ENCODE measurements at regions not wholly inside any gene's neighbourhood (a gene's known extent, or its start where the extent isn't known, plus 50 kb on each side); places are given as distances from the start of the nearest gene placed in this dataset.

GRCh38 chr5:105689596-105689995 lies 1981.1 kb downstream of the EFNA5 start:
- Histone ChIP-seq H3K27ac (no peak overlapping the region), H3K9me3 (peaks cover 0 to 7% (median 0%) of the 10 kb centered on the region in 12 donors), H3K36me3 (no peaks in the 10 kb centered on the region), H3K27me3 (no peaks in the 10 kb centered on the region), H3K4me1 (no peaks in the 10 kb centered on the region), H3K4me3 (no peak overlapping the region)
- intact Hi-C loops (cut with DNase I), result no loop called here
- no peak for ATAC-seq
- TF ChIP-seq POLR2A (IDR thresholded peaks at IDR 0.05), result no peak
- no peak for TF ChIP-seq CTCF (IDR thresholded peaks at IDR 0.05)
- 93 to 96% (median 95%) methylated on average over 3 of the region's 3 CpGs for WGBS, 4 donors
- no peak for DNase-seq

- no peak overlapping the region for H3K27ac ChIP-seq
- no peak for ATAC-seq
- WGBS, 4 donors, result 65 to 76% (median 71%) methylated on average over 3 to 4 of the region's 4 CpGs
Observed at GRCh38 chr5:105688227-105688792, 1982.4 kb downstream of the EFNA5 start.

DNA sequence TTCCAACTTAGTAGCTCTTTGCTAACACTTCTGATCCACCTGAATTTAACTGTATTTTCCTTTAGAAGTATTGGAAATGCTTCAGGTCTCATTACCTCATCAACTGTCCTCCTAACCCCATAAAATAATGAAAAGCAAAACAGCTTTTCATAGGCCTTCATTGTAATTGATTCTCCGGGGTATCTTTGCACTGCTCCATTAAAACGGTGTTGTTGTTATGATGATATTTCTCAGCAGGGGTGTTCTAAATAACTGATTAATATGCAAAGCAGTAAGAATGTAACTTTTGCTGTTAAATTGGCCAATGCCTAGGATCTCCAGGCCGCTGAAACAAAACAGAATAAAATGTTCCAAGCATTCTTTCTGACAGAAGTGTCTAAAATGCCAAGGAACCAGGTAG lies 1983.2 kb downstream of the EFNA5 start:
- no peaks in the 10 kb centered on the region for H3K36me3 ChIP-seq
- TF ChIP-seq POLR2A (IDR thresholded peaks at IDR 0.05), result no peak
- no peak for TF ChIP-seq CTCF (IDR thresholded peaks at IDR 0.05)
- no peak for ATAC-seq
- intact Hi-C loops (cut with DNase I), result no loop called here
- no peaks in the 10 kb centered on the region for H3K9me3 ChIP-seq
- no peak for DNase-seq
- no peaks in the 10 kb centered on the region for H3K4me1 ChIP-seq
- H3K27me3 ChIP-seq, result no peaks in the 10 kb centered on the region
- WGBS, 4 donors, result 48 to 71% (median 52%) methylated on average over 3 of the region's 3 CpGs
- no peak overlapping the region for H3K27ac ChIP-seq
- H3K4me3 ChIP-seq, result no peak overlapping the region

More at GRCh38 chr5:105688227-105688792, 1982.4 kb downstream of the EFNA5 start:
- H3K4me1 ChIP-seq, result no peaks in the 10 kb centered on the region
- no peaks in the 10 kb centered on the region for H3K27me3 ChIP-seq
- intact Hi-C loops (cut with DNase I), result no loop called here
- no peaks in the 10 kb centered on the region for H3K36me3 ChIP-seq
- H3K9me3 ChIP-seq, result peaks cover 0 to 6% (median 0%) of the 10 kb centered on the region in 12 donors
- no peak for DNase-seq
- H3K4me3 ChIP-seq, result no peak overlapping the region
- TF ChIP-seq CTCF (IDR thresholded peaks at IDR 0.05) (no peak), POLR2A (IDR thresholded peaks at IDR 0.05) (no peak)

- DNase-seq (no peak), ATAC-seq (no peak)
- TF ChIP-seq POLR2A (IDR thresholded peaks at IDR 0.05), result no peak
- TF ChIP-seq CTCF (IDR thresholded peaks at IDR 0.05), result no peak
- no peak overlapping the region for H3K27ac ChIP-seq
- 88 to 93% (median 90%) methylated on average over 5 of the region's 5 CpGs for WGBS, 4 donors
- H3K27me3 ChIP-seq, result no peaks in the 10 kb centered on the region
- H3K4me3 ChIP-seq, result no peak overlapping the region
- H3K4me1 ChIP-seq, result no peaks in the 10 kb centered on the region
- H3K9me3 ChIP-seq, result no peaks in the 10 kb centered on the region
- no peaks in the 10 kb centered on the region for H3K36me3 ChIP-seq
- intact Hi-C loops (cut with DNase I), result no loop called here
Observed at GRCh38 chr5:105685884-105686283, 1984.9 kb downstream of the EFNA5 start.
